ENCODE measurements at regions not wholly inside any gene's neighbourhood (a gene's known extent, or its start where the extent isn't known, plus 50 kb on each side); places are given as distances from the start of the nearest gene placed in this dataset.

DNA sequence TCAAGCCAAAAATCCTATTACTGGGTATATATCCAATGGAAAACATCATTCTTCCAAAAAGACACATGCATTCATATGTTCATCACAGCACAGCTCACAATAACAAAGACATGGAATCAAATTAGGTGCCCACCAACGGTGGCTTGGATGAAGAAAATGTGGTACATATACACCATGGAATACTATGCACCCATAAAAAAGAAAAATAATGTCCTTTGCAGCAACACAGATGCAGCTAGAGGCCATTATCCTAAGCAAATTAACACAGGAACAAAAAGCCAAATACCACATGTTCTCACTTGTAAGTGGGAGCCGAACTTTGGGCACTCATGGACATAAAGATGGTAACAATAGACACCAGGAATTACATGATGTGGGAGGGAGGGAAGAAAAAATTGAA, 113.6 kb downstream of the MRPL39 start:
- TF ChIP-seq POLR2A (IDR thresholded peaks at IDR 0.05) (no peak), EP300 (IDR thresholded peaks at IDR 0.05) (no peak), CTCF (IDR thresholded peaks at IDR 0.05) (no peak)
- WGBS, 3 donors, result 93 to 97% (median 96%) methylated on average over 2 of the region's 2 CpGs
- H3K36me3 ChIP-seq, result no peaks in the 10 kb centered on the region
- no peak for DNase-seq
- H3K4me1 ChIP-seq (ENCODE audit: insufficient read depth), result no peaks in the 10 kb centered on the region
- intact Hi-C loops (cut with DNase I), result no loop called here
- H3K27me3 ChIP-seq, result no peaks in the 10 kb centered on the region
- H3K4me3 ChIP-seq, result no peak overlapping the region
- no peak overlapping the region for H3K27ac ChIP-seq
- no peaks in the 10 kb centered on the region for H3K9me3 ChIP-seq

- H3K4me3 ChIP-seq, result no peak overlapping the region
- H3K9me3 ChIP-seq, result no peaks in the 10 kb centered on the region
- H3K27me3 ChIP-seq, result no peaks in the 10 kb centered on the region
- no peak overlapping the region for H3K27ac ChIP-seq
- TF ChIP-seq CTCF (IDR thresholded peaks at IDR 0.05) (no peak), EP300 (IDR thresholded peaks at IDR 0.05) (no peak), POLR2A (IDR thresholded peaks at IDR 0.05) (no peak)
- no peaks in the 10 kb centered on the region for H3K36me3 ChIP-seq
- intact Hi-C loops (cut with DNase I), result no loop called here
- 89 to 92% (median 90%) methylated on average over 5 of the region's 5 CpGs for WGBS, 3 donors
- no peak for DNase-seq
- no peaks in the 10 kb centered on the region for H3K4me1 ChIP-seq (ENCODE audit: insufficient read depth)
Measured at GRCh38 chr21:25491267-25491666, 116.0 kb downstream of the MRPL39 start.

GRCh38 chr21:25490742-25491141, 116.5 kb downstream of the MRPL39 start:
- H3K27me3 ChIP-seq, result no peaks in the 10 kb centered on the region
- no peaks in the 10 kb centered on the region for H3K4me1 ChIP-seq (ENCODE audit: insufficient read depth)
- DNase-seq, result no peak
- intact Hi-C loops (cut with DNase I), result no loop called here
- TF ChIP-seq EP300 (IDR thresholded peaks at IDR 0.05) (no peak), POLR2A (IDR thresholded peaks at IDR 0.05) (no peak), CTCF (IDR thresholded peaks at IDR 0.05) (no peak)
- no peaks in the 10 kb centered on the region for H3K36me3 ChIP-seq
- no peaks in the 10 kb centered on the region for H3K9me3 ChIP-seq
- H3K4me3 ChIP-seq, result no peak overlapping the region
- H3K27ac ChIP-seq, result no peak overlapping the region

DNA sequence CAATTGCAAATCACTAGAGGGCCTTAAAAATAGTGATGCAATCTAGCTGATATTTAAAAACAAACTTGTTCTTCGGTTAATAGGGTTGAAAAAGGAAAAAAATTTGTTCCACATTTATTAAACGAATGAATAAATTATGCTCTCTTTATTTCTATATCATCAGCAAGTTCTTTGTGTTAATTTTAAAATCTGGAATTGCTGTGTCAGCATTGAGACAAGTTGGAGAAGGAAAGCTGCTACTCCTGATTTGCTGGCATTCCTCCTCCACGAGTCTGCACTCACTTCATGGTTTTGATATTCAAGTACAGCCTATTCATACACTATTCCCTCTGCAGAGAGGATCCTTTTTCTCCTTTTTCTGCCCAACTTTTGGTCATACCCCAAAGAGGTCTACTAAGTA, 117.6 kb downstream of the MRPL39 start:
- no peak for TF ChIP-seq EP300 (IDR thresholded peaks at IDR 0.05)
- TF ChIP-seq POLR2A (IDR thresholded peaks at IDR 0.05), result no peak
- Histone ChIP-seq H3K36me3 (no peaks in the 10 kb centered on the region), H3K4me1 (ENCODE audit: insufficient read depth) (no peaks in the 10 kb centered on the region), H3K27ac (no peak overlapping the region), H3K27me3 (no peaks in the 10 kb centered on the region), H3K9me3 (no peaks in the 10 kb centered on the region), H3K4me3 (no peak overlapping the region)
- DNase-seq, result no peak
- intact Hi-C loops (cut with DNase I), result no loop called here
- WGBS, 3 donors, result 54 to 75% (median 72%) methylated on average over 3 of the region's 3 CpGs

DNA sequence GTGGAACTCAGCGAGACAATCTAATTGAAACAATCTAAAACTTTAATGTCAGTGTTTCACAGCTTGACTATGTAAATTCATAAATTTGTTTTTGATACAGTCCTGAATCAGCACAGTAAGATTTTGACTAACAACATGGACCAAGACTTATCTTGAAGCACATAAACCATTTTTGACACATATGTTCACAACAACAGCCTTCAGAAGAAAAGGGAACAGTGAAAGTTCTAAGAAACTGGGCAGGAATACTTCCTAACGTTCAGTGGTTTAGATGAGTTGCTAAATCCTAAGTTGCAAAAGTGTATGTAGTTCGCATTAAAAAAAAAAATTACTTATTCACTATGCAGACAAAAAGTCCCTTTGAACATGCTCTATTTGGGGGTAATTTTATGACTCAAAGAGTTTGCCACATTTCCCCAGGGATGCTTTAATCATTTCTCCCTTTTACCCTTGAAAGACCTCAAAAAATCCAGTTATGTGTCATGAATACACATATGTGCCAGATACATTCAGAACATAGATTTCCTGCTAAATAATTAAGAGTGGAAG, 120.2 kb downstream of the MRPL39 start:
- DNase-seq, result no peak
- Histone ChIP-seq H3K9me3 (no peaks in the 10 kb centered on the region), H3K27me3 (no peaks in the 10 kb centered on the region), H3K4me1 (ENCODE audit: insufficient read depth) (no peaks in the 10 kb centered on the region), H3K36me3 (no peaks in the 10 kb centered on the region), H3K27ac (no peak overlapping the region), H3K4me3 (no peak overlapping the region)
- TF ChIP-seq CTCF (IDR thresholded peaks at IDR 0.05) (no peak), EP300 (IDR thresholded peaks at IDR 0.05) (no peak), POLR2A (IDR thresholded peaks at IDR 0.05) (no peak)
- intact Hi-C loops (cut with DNase I), result no loop called here
- 70 to 76% (median 72%) methylated on average over 3 of the region's 3 CpGs for WGBS, 3 donors
